ENCODE measurements at regions not wholly inside any gene's neighbourhood (a gene's known extent, or its start where the extent isn't known, plus 50 kb on each side); places are given as distances from the start of the nearest gene placed in this dataset.
"Not testable (repeated sequence)": the region's sequence is repeated elsewhere in the genome, so short reads cannot be mapped to it uniquely, and the experiment has no call there.

GRCh38 chr16:14013145-14013570 lies 58.0 kb upstream of the MRTFB start:
- Histone ChIP-seq H4K20me1 (no peaks in the 10 kb centered on the region), H3K27me3 (no peaks in the 10 kb centered on the region), H3K4me1 (peaks cover 0 to 93% (median 33%) of the 10 kb centered on the region in 10 experiments; a peak in 15 of 20 replicates), H3K9ac (no peak overlapping the region), H3K36me3 (no peaks in the 10 kb centered on the region), H3K27ac (peak overlapping the region in 5 of 11 experiments; percentile 4 to 79 (median 76); a peak in 6 of 22 replicates), H3K4me2 (peak overlapping the region in 6 of 11 experiments; percentile 7 to 86 (median 74); a peak in 10 of 22 replicates), H3K4me3 (no peak overlapping the region), H3K9me3 (replicated peaks in 1 of 11) (no peaks in the 10 kb centered on the region)
- peak in 6 of 11 experiments; percentile 16 to 72 (median 35); a peak in 4 of 22 replicates for TF ChIP-seq Cebpa-rat (IDR thresholded peaks at IDR 0.05)

GRCh38 chr16:14013571-14014283 lies 57.4 kb upstream of the MRTFB start:
- Histone ChIP-seq H3K27me3 (no peaks in the 10 kb centered on the region), H4K20me1 (no peaks in the 10 kb centered on the region), H3K9ac (peak overlapping the region in 2 of 11 experiments; percentile 5 to 24; a peak in 2 of 22 replicates), H3K36me3 (no peaks in the 10 kb centered on the region), H3K4me1 (peaks cover 0 to 94% (median 33%) of the 10 kb centered on the region in 10 experiments; a peak in 15 of 20 replicates), H3K4me2 (peak overlapping the region in 6 of 11 experiments; percentile 7 to 86 (median 74); a peak in 10 of 22 replicates), H3K4me3 (no peak overlapping the region; a peak in 2 of 20 replicates), H3K27ac (peak overlapping the region in 6 of 11 experiments; percentile 4 to 79 (median 72); a peak in 11 of 22 replicates), H3K9me3 (replicated peaks in 1 of 11) (no peaks in the 10 kb centered on the region)
- TF ChIP-seq Cebpa-rat (IDR thresholded peaks at IDR 0.05) = no peak

- no peaks in the 10 kb centered on the region for H3K9me3 ChIP-seq (replicated peaks in 1 of 11)
- H3K9ac ChIP-seq = peak overlapping the region in 2 of 11 experiments; percentile 5 to 24; a peak in 3 of 22 replicates
- H3K27me3 ChIP-seq = no peaks in the 10 kb centered on the region
- no peaks in the 10 kb centered on the region for H4K20me1 ChIP-seq
- peaks cover 0 to 94% (median 33%) of the 10 kb centered on the region in 10 experiments; a peak in 15 of 20 replicates for H3K4me1 ChIP-seq
- peak overlapping the region in 5 of 11 experiments; percentile 26 to 79 (median 76); a peak in 8 of 22 replicates for H3K27ac ChIP-seq
- no peak overlapping the region; a peak in 2 of 20 replicates for H3K4me3 ChIP-seq
- peak overlapping the region in 6 of 11 experiments; percentile 7 to 86 (median 74); a peak in 9 of 22 replicates for H3K4me2 ChIP-seq
- no peak for TF ChIP-seq Cebpa-rat (IDR thresholded peaks at IDR 0.05)
- H3K36me3 ChIP-seq = no peaks in the 10 kb centered on the region
Observed at GRCh38 chr16:14014284-14014625, 56.9 kb upstream of the MRTFB start.

- Histone ChIP-seq H3K4me2 (peak overlapping the region in 8 of 11 experiments; percentile 49 to 86 (median 74); a peak in 15 of 22 replicates), H3K27ac (peak overlapping the region in 9 of 11 experiments; percentile 33 to 79 (median 69); a peak in 16 of 22 replicates), H3K4me1 (peaks cover 0 to 88% (median 33%) of the 10 kb centered on the region in 10 experiments; a peak in 15 of 20 replicates), H4K20me1 (no peaks in the 10 kb centered on the region), H3K9me3 (replicated peaks in 1 of 11) (peaks cover 0 to 7% (median 0%) of the 10 kb centered on the region in 11 experiments; a peak in 1 of 22 replicates), H3K36me3 (no peaks in the 10 kb centered on the region), H3K27me3 (no peaks in the 10 kb centered on the region), H3K4me3 (peak overlapping the region in 3 of 10 experiments; percentile 27 to 43 (median 28); a peak in 5 of 20 replicates), H3K9ac (peak overlapping the region in 7 of 11 experiments; percentile 33 to 65 (median 53); a peak in 11 of 22 replicates)
- no peak for TF ChIP-seq Cebpa-rat (IDR thresholded peaks at IDR 0.05)
Observed at GRCh38 chr16:14015033-14015432, 56.1 kb upstream of the MRTFB start.

- H3K4me1 ChIP-seq = peaks cover 0 to 84% (median 33%) of the 10 kb centered on the region in 10 experiments; a peak in 15 of 20 replicates
- peaks cover 0 to 8% (median 0%) of the 10 kb centered on the region in 11 experiments; a peak in 1 of 22 replicates for H3K9me3 ChIP-seq (replicated peaks in 1 of 11)
- no peak for TF ChIP-seq Cebpa-rat (IDR thresholded peaks at IDR 0.05)
- peak overlapping the region in 9 of 11 experiments; percentile 33 to 79 (median 69); a peak in 17 of 22 replicates for H3K27ac ChIP-seq
- H3K27me3 ChIP-seq = no peaks in the 10 kb centered on the region
- H3K4me3 ChIP-seq = peak overlapping the region in 3 of 10 experiments; percentile 27 to 43 (median 28); a peak in 5 of 20 replicates
- peak overlapping the region in 6 of 11 experiments; percentile 33 to 65 (median 55); a peak in 11 of 22 replicates for H3K9ac ChIP-seq
- H3K4me2 ChIP-seq = peak overlapping the region in 9 of 11 experiments; percentile 12 to 86 (median 73); a peak in 17 of 22 replicates
- no peaks in the 10 kb centered on the region for H4K20me1 ChIP-seq
- H3K36me3 ChIP-seq = no peaks in the 10 kb centered on the region
Observed at GRCh38 chr16:14015461-14015860, 55.7 kb upstream of the MRTFB start.

- peak overlapping the region in 6 of 11 experiments; percentile 33 to 65 (median 58); a peak in 11 of 22 replicates for H3K9ac ChIP-seq
Observed at GRCh38 chr16:14015948-14016347, 55.2 kb upstream of the MRTFB start.

GRCh38 chr16:14016362-14016761 lies 54.8 kb upstream of the MRTFB start:
- peak in 1 of 11 experiments; percentile 7; a peak in 1 of 22 replicates for TF ChIP-seq Cebpa-rat (IDR thresholded peaks at IDR 0.05)
- H3K4me3 ChIP-seq; H3K36me3 ChIP-seq; H4K20me1 ChIP-seq; H3K9me3 ChIP-seq (replicated peaks in 1 of 11); H3K27me3 ChIP-seq: not testable (repeated sequence)
- H3K9ac ChIP-seq = peak overlapping the region in 6 of 11 experiments; percentile 20 to 65 (median 56); a peak in 10 of 22 replicates
- H3K4me2 ChIP-seq = peak overlapping the region in 9 of 11 experiments; percentile 12 to 86 (median 73); a peak in 17 of 22 replicates
- peaks cover 0 to 75% (median 33%) of the 10 kb centered on the region in 10 experiments; a peak in 15 of 20 replicates for H3K4me1 ChIP-seq
- H3K27ac ChIP-seq = peak overlapping the region in 9 of 11 experiments; percentile 49 to 83 (median 69); a peak in 16 of 22 replicates

More at GRCh38 chr16:14015948-14016347, 55.2 kb upstream of the MRTFB start:
- Histone ChIP-seq H3K4me2 (peak overlapping the region in 9 of 11 experiments; percentile 12 to 86 (median 73); a peak in 17 of 22 replicates), H3K27ac (peak overlapping the region in 10 of 11 experiments; percentile 33 to 83 (median 69); a peak in 17 of 22 replicates), H3K4me1 (peaks cover 0 to 79% (median 33%) of the 10 kb centered on the region in 10 experiments; a peak in 15 of 20 replicates), H3K9me3 (replicated peaks in 1 of 11) (peaks cover 0 to 8% (median 0%) of the 10 kb centered on the region in 11 experiments; a peak in 1 of 22 replicates), H3K4me3 (peak overlapping the region in 2 of 10 experiments; percentile 27 to 43; a peak in 3 of 20 replicates), H3K27me3 (no peaks in the 10 kb centered on the region), H3K36me3 (no peaks in the 10 kb centered on the region), H4K20me1 (no peaks in the 10 kb centered on the region)
- TF ChIP-seq Cebpa-rat (IDR thresholded peaks at IDR 0.05) = peak in 4 of 11 experiments; percentile 16 to 55 (median 30); a peak in 3 of 22 replicates

GRCh38 chr16:14017886-14018285 lies 53.2 kb upstream of the MRTFB start:
- Histone ChIP-seq H3K9me3 (replicated peaks in 1 of 11) (peaks cover 0 to 8% (median 0%) of the 10 kb centered on the region in 11 experiments; a peak in 1 of 22 replicates), H3K9ac (no peak overlapping the region; a peak in 1 of 22 replicates), H4K20me1 (no peaks in the 10 kb centered on the region), H3K36me3 (no peaks in the 10 kb centered on the region), H3K4me2 (peak overlapping the region in 3 of 11 experiments; percentile 51 to 58 (median 57); a peak in 6 of 22 replicates), H3K27ac (peak overlapping the region in 4 of 11 experiments; percentile 25 to 42 (median 37); a peak in 6 of 22 replicates), H3K4me3 (no peak overlapping the region), H3K27me3 (no peaks in the 10 kb centered on the region), H3K4me1 (peaks cover 0 to 63% (median 32%) of the 10 kb centered on the region in 10 experiments; a peak in 15 of 20 replicates)
- TF ChIP-seq Cebpa-rat (IDR thresholded peaks at IDR 0.05) = no peak

All from BLaER1 treated with 17β-estradiol and CSF1 and Interleukin-3, amounts not matched to agents 10 nM and 100 nM (cell line).